Heart right ventricle (tissue), 16 donors: ENCODE measurements at regions not wholly inside any gene's neighbourhood (a gene's known extent, or its start where the extent isn't known, plus 50 kb on each side); places are given as distances from the start of the nearest gene placed in this dataset.

Experiments
- ATAC-seq, 8 donors: fragments of 200-7000 bp; cut with Tn5 transposase; one replicate each; pipeline ENCODE4 v1.9.1; 2020; ENCODE audit warnings: mild to moderate bottlenecking in 8 of 8, moderate library complexity in 8 of 8, moderate number of reproducible peaks in 1 of 8
- DNase-seq, 2 donors: peaks; one replicate each; pipeline ENCODE4 v3.0.0-alpha.2; 2020
- H3K27ac ChIP-seq, 10 donors: fragments of 200-600 bp; sonication (generic) in 2 of 10; one replicate each; pipeline versions ENCODE4 v1.5.0 to v1.8.0; 2020 to 2022; ENCODE audit warnings: mild to moderate bottlenecking in 3 of 10
- H3K27me3 ChIP-seq, 7 donors: fragments of 200-600 bp; one replicate each; pipeline ENCODE4 v1.8.0; 2021 to 2022; ENCODE audit warnings: mild to moderate bottlenecking in 2 of 7
- H3K36me3 ChIP-seq, 9 donors: fragments of 200-600 bp; sonication (generic) in 1 of 9; one replicate each; pipeline versions ENCODE4 v1.5.0 to v1.8.0; 2020 to 2022; ENCODE audit warnings: mild to moderate bottlenecking in 2 of 9
- H3K4me1 ChIP-seq, 9 donors: fragments of 200-600 bp; sonication (generic) in 1 of 9; one replicate each; pipeline versions ENCODE4 v1.5.0 to v1.8.0; 2020 to 2022; ENCODE audit warnings: mild to moderate bottlenecking in 4 of 9
- H3K4me3 ChIP-seq, 10 donors: fragments of 200-600 bp; sonication (generic) in 2 of 10; one replicate each; pipeline versions ENCODE4 v1.5.0 to v1.8.0; 2020 to 2022; ENCODE audit warnings: mild to moderate bottlenecking in 7 of 10, moderate library complexity in 2 of 10
- H3K9me3 ChIP-seq, 11 donors: fragments of 200-600 bp in 10 of 11; sonication (generic) in 2 of 11; one replicate each; pipeline versions ENCODE4 v1.5.0 to v1.8.0; 2013 to 2022; ENCODE audit warnings: mild to moderate bottlenecking in 2 of 11, control low read depth in 1 of 11, moderate library complexity in 1 of 11
- CTCF ChIP-seq, 9 donors: fragments of 200-600 bp; sonication (generic) in 2 of 9; IDR thresholded peaks; one replicate each; pipeline versions ENCODE4 v1.5.0 to v1.8.0; 2021 to 2022; ENCODE audit warnings: antibody characterized with exemption in 9 of 9, mild to moderate bottlenecking in 5 of 9, moderate library complexity in 1 of 9
- WGBS, 2 donors: extraction: QIAGEN DNeasy Blood & Tissue Kit; methylation state at CpG; one replicate each; pipeline ENCODE4 v1.1.7; 2013; ENCODE audit warnings: inconsistent platforms in 1 of 2; 5-methylcytosine and 5-hydroxymethylcytosine counted together
- intact Hi-C, 10 donors: fragments of 100-400 bp; cut with DNase I; formaldehyde crosslinking; loops; one replicate each; pipeline versions ENCODE4 v1.11.1 to v1.14.2; 2022
- donor health status: Arrhythmogenic right ventricular cardiomyopathy.
- donor health status: ischemic (EF 13 %, LVEDD 7.1; RV severe dilation, severe dysfunction).
- donor health status: healthy with polysubstance abuse.
- donor health status: DM: no; HTN: yes; CAD: no.
- donor health status: DM: no; HTN: no; CAD: no.
- donor health status: ischemic (EF 25% LVEDD 6.9; RV normal size, moderate dysfunction).
- donor health status: ischemic (EF 25% LVEDD 5.7; RV mildly dilated, moderate dysfunction).
- donor health status: healthy.
- donor health status: DM: yes; HTN: yes; CAD: no.
- donor health status: Ischemic cardiomyopathy.
- donor health status: ischemic (EF 35%, LVEDD 5.7; RV mildly dilated, moderate dysfunction).
- donor health status: nonischemic (EF 11% LVEDD 7.7; RV severe dilation, severe dysfunction).
- donor health status: DM: yes; HTN: yes; CAD: no.
- donor health status: PGD.
- donor health status: ischemic (EF 29% LVEDD 5.4; RV normal size, mild dysfunction).
- donor health status: nonischemic (EF 23%, LVEDD 6.1; RV moderate dilation, normal function).

GRCh38 chr5:89301321-89302025, 418.5 kb upstream of the MEF2C start:
- H3K9me3 ChIP-seq = no peaks in the 10 kb centered on the region
- 90 to 92% methylated on average over 6 of the region's 6 CpGs for WGBS, 2 donors
- intact Hi-C loops = no loop called here
- H3K36me3 ChIP-seq = no peaks in the 10 kb centered on the region
- H3K4me3 ChIP-seq = no peak overlapping the region
- DNase-seq (no peak), ATAC-seq (peak in 1 of 8 donors; percentile 20)
- peak overlapping the region in 1 of 10 donors; percentile 28 for H3K27ac ChIP-seq
- peaks cover 0 to 26% (median 0%) of the 10 kb centered on the region in 9 donors for H3K4me1 ChIP-seq
- no peaks in the 10 kb centered on the region for H3K27me3 ChIP-seq
- no peak for TF ChIP-seq CTCF (IDR thresholded peaks at IDR 0.05)

GRCh38 chr5:89300426-89300970, 417.5 kb upstream of the MEF2C start:
- DNase-seq (no peak), ATAC-seq (no peak)
- no peaks in the 10 kb centered on the region for H3K9me3 ChIP-seq
- no peak overlapping the region for H3K27ac ChIP-seq
- H3K4me1 ChIP-seq = peaks cover 0 to 26% (median 0%) of the 10 kb centered on the region in 9 donors
- intact Hi-C loops = no loop called here
- no peaks in the 10 kb centered on the region for H3K36me3 ChIP-seq
- no peaks in the 10 kb centered on the region for H3K27me3 ChIP-seq
- WGBS, 2 donors = 79 to 82% methylated on average over 2 of the region's 2 CpGs
- H3K4me3 ChIP-seq = no peak overlapping the region
- TF ChIP-seq CTCF (IDR thresholded peaks at IDR 0.05) = no peak

- intact Hi-C loops = no loop called here
- H3K36me3 ChIP-seq = no peaks in the 10 kb centered on the region
- no peak overlapping the region for H3K4me3 ChIP-seq
- H3K9me3 ChIP-seq = no peaks in the 10 kb centered on the region
- 86 to 88% methylated on average over 2 of the region's 2 CpGs for WGBS, 2 donors
- peaks cover 0 to 26% (median 0%) of the 10 kb centered on the region in 9 donors for H3K4me1 ChIP-seq
- TF ChIP-seq CTCF (IDR thresholded peaks at IDR 0.05) = no peak
- no peak overlapping the region for H3K27ac ChIP-seq
- ATAC-seq = no peak
- H3K27me3 ChIP-seq = no peaks in the 10 kb centered on the region
- DNase-seq = no peak
These were observed 417.0 kb upstream of the MEF2C start for GRCh38 chr5:89299998-89300397.

GRCh38 chr5:89297066-89297465, 414.1 kb upstream of the MEF2C start:
- TF ChIP-seq CTCF (IDR thresholded peaks at IDR 0.05) = no peak
- no peaks in the 10 kb centered on the region for H3K27me3 ChIP-seq
- intact Hi-C loops = no loop called here
- H3K4me3 ChIP-seq = no peak overlapping the region
- 90 to 97% methylated on average over 1 of the region's 1 CpG for WGBS, 2 donors
- no peaks in the 10 kb centered on the region for H3K36me3 ChIP-seq
- no peak overlapping the region for H3K27ac ChIP-seq
- no peak for ATAC-seq
- peaks cover 0 to 27% (median 0%) of the 10 kb centered on the region in 9 donors for H3K4me1 ChIP-seq
- DNase-seq = no peak
- H3K9me3 ChIP-seq = no peaks in the 10 kb centered on the region
